SK-N-SH treated with all-trans-retinoic acid at 6 μM for 48 hours (cell line): ENCODE measurements at regions not wholly inside any gene's neighbourhood (a gene's known extent, or its start where the extent isn't known, plus 50 kb on each side); places are given as distances from the start of the nearest gene placed in this dataset.

Experiments used
- ATAC-seq: fragments of 200-7000 bp; cut with Tn5 transposase; 3 replicates; pipeline ENCODE4 v1.9.1; 2020; ENCODE audit warnings: mild to moderate bottlenecking, moderate library complexity
- ARNTL ChIP-seq: fragments of 450-650 bp; formaldehyde crosslinking; IDR thresholded peaks from 2 replicates; pipeline ENCODE4 v1.5.0; 2020; ENCODE audit warnings: low read depth, mild to moderate bottlenecking, moderate library complexity, borderline replicate concordance
- BACH2 ChIP-seq: fragments of 250-450 bp; sonication (Bioruptor Pico); IDR thresholded peaks from 2 replicates; pipeline ENCODE4 v1.9.0; 2021; ENCODE audit warnings: mild to moderate bottlenecking, borderline replicate concordance
- CREB5 ChIP-seq: fragments of 250-450 bp; sonication (Bioruptor Pico); IDR thresholded peaks from 2 replicates; pipeline ENCODE4 v1.5.1; 2020; ENCODE audit warnings: low read depth, mild to moderate bottlenecking, moderate library complexity
- CSDC2 ChIP-seq: fragments of 250-450 bp; sonication (Bioruptor Pico); IDR thresholded peaks from 2 replicates; pipeline ENCODE4 v1.5.0; 2020; ENCODE audit warnings: mild to moderate bottlenecking, moderate library complexity
- CSRNP3 ChIP-seq: fragments of 250-450 bp; sonication (Bioruptor Pico); IDR thresholded peaks from 2 replicates; pipeline ENCODE4 v1.5.1; 2021; ENCODE audit warnings: mild to moderate bottlenecking, moderate library complexity
- ESRRG ChIP-seq: fragments of 250-450 bp; sonication (Bioruptor Pico); IDR thresholded peaks from 2 replicates; pipeline ENCODE4 v1.6.1; 2021; ENCODE audit warnings: mild to moderate bottlenecking
- ISL1 ChIP-seq: fragments of 250-450 bp; sonication (Bioruptor Pico); IDR thresholded peaks from 2 replicates; pipeline ENCODE4 v2.1.2; 2022; ENCODE audit warnings: mild to moderate bottlenecking, moderate library complexity
- OSR1 ChIP-seq: fragments of 250-450 bp; sonication (Bioruptor Pico); IDR thresholded peaks from 2 replicates; pipeline ENCODE4 v1.8.0; 2022; ENCODE audit warnings: moderate library complexity, mild to moderate bottlenecking, inconsistent platforms
- PATZ1 ChIP-seq: fragments of 250-450 bp; sonication (Bioruptor Pico); IDR thresholded peaks from 2 replicates; pipeline ENCODE4 v1.8.0; 2020; ENCODE audit warnings: mild to moderate bottlenecking, moderate library complexity, borderline replicate concordance
- POU6F1 ChIP-seq: fragments of 250-450 bp; sonication (Bioruptor Pico); IDR thresholded peaks from 2 replicates; pipeline ENCODE4 v1.8.0; 2021; ENCODE audit warnings: low read depth, mild to moderate bottlenecking, moderate library complexity, borderline replicate concordance
- PPARA ChIP-seq: fragments of 250-450 bp; sonication (Bioruptor Pico); IDR thresholded peaks from 2 replicates; pipeline ENCODE4 v1.5.0; 2020; ENCODE audit warnings: mild to moderate bottlenecking, borderline replicate concordance
- RARB ChIP-seq: fragments of 250-450 bp; sonication (Bioruptor Pico); IDR thresholded peaks from 2 replicates; pipeline ENCODE4 v1.8.0; 2021; ENCODE audit warnings: mild to moderate bottlenecking, moderate library complexity
- SNAI2 ChIP-seq: fragments of 250-450 bp; sonication (Bioruptor Pico); IDR thresholded peaks from 2 replicates; pipeline ENCODE4 v1.5.0; 2020; ENCODE audit warnings: mild to moderate bottlenecking, moderate library complexity
- TCF4 ChIP-seq: fragments of 250-450 bp; sonication (Bioruptor Pico); IDR thresholded peaks from 2 replicates; pipeline ENCODE4 v1.8.0; 2021; ENCODE audit warnings: mild to moderate bottlenecking, moderate library complexity, borderline replicate concordance
- TOX ChIP-seq: fragments of 250-450 bp; sonication (Bioruptor Pico); IDR thresholded peaks from 2 replicates; pipeline ENCODE4 v1.8.0; 2021; ENCODE audit warnings: mild to moderate bottlenecking, moderate library complexity, borderline replicate concordance
- TSHZ2 ChIP-seq: fragments of 250-450 bp; sonication (Bioruptor Pico); IDR thresholded peaks from 2 replicates; pipeline ENCODE4 v1.5.0; 2020; ENCODE audit warnings: mild to moderate bottlenecking, moderate library complexity
- ZC3H10 ChIP-seq: fragments of 250-450 bp; sonication (Bioruptor Pico); IDR thresholded peaks from 2 replicates; pipeline ENCODE4 v1.5.1; 2021; ENCODE audit warnings: mild to moderate bottlenecking, moderate library complexity
- ZFP30 ChIP-seq: fragments of 450-650 bp; formaldehyde crosslinking; IDR thresholded peaks from 2 replicates; pipeline ENCODE4 v1.5.0; 2022; ENCODE audit warnings: mild to moderate bottlenecking, moderate library complexity
- ZNF565 ChIP-seq: fragments of 450-650 bp; formaldehyde crosslinking; conservative IDR thresholded peaks from 2 replicates; pipeline ENCODE4 v1.5.0; 2020; ENCODE audit warnings: low read depth, mild to moderate bottlenecking, moderate library complexity
- ZNF70 ChIP-seq: fragments of 450-650 bp; formaldehyde crosslinking; IDR thresholded peaks from 2 replicates; pipeline ENCODE4 v1.5.0; 2020; ENCODE audit warnings: mild to moderate bottlenecking, moderate library complexity
- ZNF8 ChIP-seq: fragments of 450-650 bp; formaldehyde crosslinking; IDR thresholded peaks from 2 replicates; pipeline ENCODE4 v1.5.0; 2020; ENCODE audit warnings: mild to moderate bottlenecking, moderate library complexity

GRCh38 chr15:31245756-31246155, 80.9 kb upstream of the KLF13 start:
- no peak for TF ChIP-seq SNAI2
- no peak for TF ChIP-seq ZC3H10 (CRISPR knock-in tag)
- no peak for TF ChIP-seq TOX
- TF ChIP-seq ZNF70 (CRISPR knock-in tag), result no peak
- no peak for TF ChIP-seq ESRRG (CRISPR knock-in tag)
- TF ChIP-seq PPARA (CRISPR knock-in tag), result no peak
- no peak for TF ChIP-seq ZFP30
- no peak for TF ChIP-seq RARB (CRISPR knock-in tag)
- no peak for TF ChIP-seq TCF4 (CRISPR knock-in tag)
- TF ChIP-seq CSRNP3 (CRISPR knock-in tag), result no peak
- TF ChIP-seq BACH2 (CRISPR knock-in tag), result no peak
- no peak for TF ChIP-seq ZNF565 (CRISPR knock-in tag)
- no peak for TF ChIP-seq TSHZ2 (CRISPR knock-in tag)
- TF ChIP-seq ARNTL, result no peak
- no peak for TF ChIP-seq OSR1 (CRISPR knock-in tag)
- no peak for TF ChIP-seq CREB5 (CRISPR knock-in tag)
- TF ChIP-seq ZNF8 (CRISPR knock-in tag), result no peak
- TF ChIP-seq PATZ1 (CRISPR knock-in tag), result no peak
- ATAC-seq, result no peak

GRCh38 chr15:31247404-31247803, 79.2 kb upstream of the KLF13 start:
- TF ChIP-seq CREB5 (CRISPR knock-in tag) (no peak), OSR1 (CRISPR knock-in tag) (no peak), ESRRG (CRISPR knock-in tag) (no peak), TCF4 (CRISPR knock-in tag) (no peak), ZNF8 (CRISPR knock-in tag) (no peak), ISL1 (CRISPR knock-in tag) (no peak), RARB (CRISPR knock-in tag) (no peak), POU6F1 (CRISPR knock-in tag) (no peak), ZNF70 (CRISPR knock-in tag) (no peak), CSRNP3 (CRISPR knock-in tag) (no peak), ZC3H10 (CRISPR knock-in tag) (no peak), BACH2 (CRISPR knock-in tag) (no peak), ZFP30 (no peak), CSDC2 (CRISPR knock-in tag) (no peak), ZNF565 (CRISPR knock-in tag) (no peak), ARNTL (no peak), PATZ1 (CRISPR knock-in tag) (no peak)
- ATAC-seq, result no peak
